ENCODE measurements at regions not wholly inside any gene's neighbourhood (a gene's known extent, or its start where the extent isn't known, plus 50 kb on each side); places are given as distances from the start of the nearest gene placed in this dataset.

DNA sequence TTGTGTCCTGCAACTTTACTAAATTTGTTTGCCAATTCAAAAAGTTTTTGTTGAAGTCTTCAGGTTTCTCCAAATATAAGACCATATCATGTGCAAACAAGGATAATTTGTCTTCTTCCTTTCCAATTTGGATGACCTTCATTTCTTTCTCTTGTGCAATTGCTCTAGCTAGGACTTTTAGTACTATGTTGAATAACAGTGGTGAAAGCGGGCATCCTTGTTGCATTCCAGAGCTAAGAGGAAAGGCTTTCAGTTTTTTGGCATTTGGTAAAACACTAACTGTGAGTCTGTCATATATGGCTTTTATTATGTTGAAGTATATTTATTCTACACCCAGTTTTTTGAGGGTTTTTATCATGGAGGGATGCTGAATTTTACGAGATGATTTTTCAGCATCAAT lies 630.0 kb upstream of the ADGRL2 start:
- Histone ChIP-seq H3K36me3 (ENCODE audit: control insufficient read depth in 4 of 4, insufficient read depth in 3 of 4, low read depth in 1 of 4, low read length in 3 of 4) (no peaks in the 10 kb centered on the region), H3K4me1 (ENCODE audit: control insufficient read depth in 4 of 4, insufficient read depth in 4 of 4, low read length in 3 of 4) (peaks cover 0 to 6% (median 2%) of the 10 kb centered on the region in 4 donors), H3K27ac (ENCODE audit: low read depth in 1 of 2, low read length in 2 of 2) (no peak overlapping the region), H3K9me3 (ENCODE audit: control insufficient read depth in 4 of 4, low read length in 3 of 4) (peaks cover 0 to 17% (median 5%) of the 10 kb centered on the region in 4 donors), H3K9ac (ENCODE audit: low read depth in 1 of 2, low read length in 2 of 2) (no peak overlapping the region), H3K4me3 (ENCODE audit: low read depth in 1 of 3, low read length in 3 of 3) (no peak overlapping the region), H3K27me3 (ENCODE audit: control insufficient read depth in 4 of 4, insufficient read depth in 4 of 4, low read length in 3 of 4) (no peaks in the 10 kb centered on the region)
- DNase-seq (ENCODE audit: low spot score), result no peak
- WGBS, result 68% methylated on average over 2 of the region's 2 CpGs
- TF ChIP-seq HNF4A (conservative IDR thresholded peaks at IDR 0.05) (peak in 1 of 2 donors; percentile 16), YY1 (IDR thresholded peaks at IDR 0.05) (no peak)

- H3K9ac ChIP-seq (ENCODE audit: low read depth in 1 of 2, low read length in 2 of 2), result no peak overlapping the region
- no peak overlapping the region for H3K4me3 ChIP-seq (ENCODE audit: low read depth in 1 of 3, low read length in 3 of 3)
- peaks cover 0 to 5% (median 0%) of the 10 kb centered on the region in 4 donors for H3K9me3 ChIP-seq (ENCODE audit: control insufficient read depth in 4 of 4, low read length in 3 of 4)
- no peaks in the 10 kb centered on the region for H3K27me3 ChIP-seq (ENCODE audit: control insufficient read depth in 4 of 4, insufficient read depth in 4 of 4, low read length in 3 of 4)
- TF ChIP-seq EGR1 (IDR thresholded peaks at IDR 0.05; ENCODE audit: low read depth in 2 of 2) (no peak), REST (IDR thresholded peaks at IDR 0.05) (no peak), HNF4A (conservative IDR thresholded peaks at IDR 0.05) (no peak), FOXA2 (IDR thresholded peaks at IDR 0.05) (no peak), FOXA1 (IDR thresholded peaks at IDR 0.05) (no peak), ZBTB33 (IDR thresholded peaks at IDR 0.05) (no peak), TAF1 (conservative IDR thresholded peaks at IDR 0.05) (no peak), SP1 (IDR thresholded peaks at IDR 0.05) (no peak), NR2F2 (IDR thresholded peaks at IDR 0.05) (no peak), CTCF (IDR thresholded peaks at IDR 0.05; ENCODE audit: low read depth, low read length, missing input control) (no peak), RAD21 (IDR thresholded peaks at IDR 0.05) (no peak), YY1 (IDR thresholded peaks at IDR 0.05) (no peak), RXRA (IDR thresholded peaks at IDR 0.05) (no peak), HNF4G (IDR thresholded peaks at IDR 0.05) (no peak), JUND (IDR thresholded peaks at IDR 0.05) (no peak), GABPA (IDR thresholded peaks at IDR 0.05 in 1 of 2, conservative IDR thresholded peaks at IDR 0.05 in 1 of 2) (no peak)
- TF ChIP-seq, protein P1, sequence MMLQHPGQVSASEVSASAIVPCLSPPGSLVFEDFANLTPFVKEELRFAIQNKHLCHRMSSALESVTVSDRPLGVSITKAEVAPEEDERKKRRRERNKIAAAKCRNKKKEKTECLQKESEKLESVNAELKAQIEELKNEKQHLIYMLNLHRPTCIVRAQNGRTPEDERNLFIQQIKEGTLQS (IDR thresholded peaks at IDR 0.05), result no peak
- TF ChIP-seq, protein P2, sequence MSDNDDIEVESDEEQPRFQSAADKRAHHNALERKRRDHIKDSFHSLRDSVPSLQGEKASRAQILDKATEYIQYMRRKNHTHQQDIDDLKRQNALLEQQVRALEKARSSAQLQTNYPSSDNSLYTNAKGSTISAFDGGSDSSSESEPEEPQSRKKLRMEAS (IDR thresholded peaks at IDR 0.05), result no peak
- no peak for DNase-seq (ENCODE audit: low spot score)
- no peaks in the 10 kb centered on the region for H3K4me1 ChIP-seq (ENCODE audit: control insufficient read depth in 4 of 4, insufficient read depth in 4 of 4, low read length in 3 of 4)
- H3K27ac ChIP-seq (ENCODE audit: low read depth in 1 of 2, low read length in 2 of 2), result no peak overlapping the region
- H3K36me3 ChIP-seq (ENCODE audit: control insufficient read depth in 4 of 4, insufficient read depth in 3 of 4, low read depth in 1 of 4, low read length in 3 of 4), result no peaks in the 10 kb centered on the region
- 89% methylated on average over 2 of the region's 2 CpGs for WGBS
Observed at GRCh38 chr1:81165963-81166362, 634.8 kb upstream of the ADGRL2 start.

Measured in liver (tissue), 8 donors.